ENCODE measurements at regions not wholly inside any gene's neighbourhood (a gene's known extent, or its start where the extent isn't known, plus 50 kb on each side); places are given as distances from the start of the nearest gene placed in this dataset.

GRCh38 chr10:8424555-8425211 lies 370.2 kb downstream of the GATA3 start:
- Histone ChIP-seq H3K27ac (no peak overlapping the region), H3K9me3 (no peaks in the 10 kb centered on the region), H3K4me3 (no peak overlapping the region), H3K36me3 (no peaks in the 10 kb centered on the region), H3K27me3 (no peaks in the 10 kb centered on the region), H3K4me1 (no peaks in the 10 kb centered on the region)
- DNase-seq: no peak
- TF ChIP-seq CTCF (IDR thresholded peaks at IDR 0.05) (no peak), POLR2A (IDR thresholded peaks at IDR 0.05) (no peak)

- H3K27me3 ChIP-seq: no peaks in the 10 kb centered on the region
- DNase-seq: no peak
- no peak for TF ChIP-seq CTCF (IDR thresholded peaks at IDR 0.05)
- TF ChIP-seq POLR2A (IDR thresholded peaks at IDR 0.05): no peak
- H3K4me1 ChIP-seq: no peaks in the 10 kb centered on the region
- H3K27ac ChIP-seq: no peak overlapping the region
- H3K4me3 ChIP-seq: no peak overlapping the region
- H3K36me3 ChIP-seq: no peaks in the 10 kb centered on the region
- H3K9me3 ChIP-seq: no peaks in the 10 kb centered on the region
Observed at GRCh38 chr10:8428654-8429053, 374.2 kb downstream of the GATA3 start.

- Histone ChIP-seq H3K4me3 (no peak overlapping the region), H3K27ac (no peak overlapping the region), H3K4me1 (no peaks in the 10 kb centered on the region), H3K27me3 (no peaks in the 10 kb centered on the region), H3K9me3 (no peaks in the 10 kb centered on the region), H3K36me3 (no peaks in the 10 kb centered on the region)
- DNase-seq: no peak
- no peak for TF ChIP-seq POLR2A (IDR thresholded peaks at IDR 0.05)
- TF ChIP-seq CTCF (IDR thresholded peaks at IDR 0.05): no peak
Observed at GRCh38 chr10:8430321-8430720, 375.8 kb downstream of the GATA3 start.

- Histone ChIP-seq H3K27ac (no peak overlapping the region), H3K4me3 (no peak overlapping the region), H3K36me3 (no peaks in the 10 kb centered on the region), H3K9me3 (no peaks in the 10 kb centered on the region), H3K4me1 (no peaks in the 10 kb centered on the region), H3K27me3 (no peaks in the 10 kb centered on the region)
- no peak for DNase-seq
- TF ChIP-seq POLR2A (IDR thresholded peaks at IDR 0.05) (no peak), CTCF (IDR thresholded peaks at IDR 0.05) (no peak)
Observed at GRCh38 chr10:8431511-8431910, 377.0 kb downstream of the GATA3 start.

- no peak for DNase-seq
- no peak overlapping the region for H3K4me3 ChIP-seq
- TF ChIP-seq CTCF (IDR thresholded peaks at IDR 0.05) (no peak), POLR2A (IDR thresholded peaks at IDR 0.05) (no peak)
- H3K4me1 ChIP-seq: no peaks in the 10 kb centered on the region
- H3K27ac ChIP-seq: no peak overlapping the region
- H3K27me3 ChIP-seq: no peaks in the 10 kb centered on the region
- no peaks in the 10 kb centered on the region for H3K36me3 ChIP-seq
- no peaks in the 10 kb centered on the region for H3K9me3 ChIP-seq
Observed at GRCh38 chr10:8435186-8436055, 380.9 kb downstream of the GATA3 start.
